AG09319 (cell line): ENCODE measurements at regions not wholly inside any gene's neighbourhood (a gene's known extent, or its start where the extent isn't known, plus 50 kb on each side); places are given as distances from the start of the nearest gene placed in this dataset.

Experiments used
- DNase-seq: peaks from one replicate; pipeline ENCODE4 v3.0.0-alpha.2; 2010; ENCODE audit warnings: low read depth; ENCODE audit errors: extremely low read depth
- TF ChIP-seq, protein P1 (sequence below): IDR thresholded peaks from 2 replicates; pipeline ENCODE4 v1.5.1; 2011; ENCODE audit warnings: low read depth, mild to moderate bottlenecking, inconsistent platforms, low read length, moderate library complexity

DNA sequence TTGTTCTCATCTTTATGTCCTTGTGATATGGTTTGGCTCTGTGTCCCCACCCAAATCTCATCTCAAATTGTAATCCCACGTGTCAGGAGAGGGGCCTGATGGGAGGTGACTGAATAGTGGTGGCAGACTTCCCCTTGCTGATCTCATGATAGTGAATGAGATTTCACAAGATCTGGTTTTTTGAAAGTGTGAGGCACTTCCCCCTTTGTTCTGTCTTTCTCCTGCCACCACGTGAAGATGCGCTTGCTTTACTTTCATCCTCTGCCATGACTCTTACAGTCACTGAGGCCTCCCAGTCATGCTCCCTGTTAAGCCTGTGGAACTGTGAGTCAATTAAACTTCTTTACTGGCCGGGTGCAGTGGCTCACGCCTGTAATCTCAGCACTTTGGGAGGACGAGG is 161.0 kb downstream of the HERPUD2 start:
- DNase-seq = no peak
- TF ChIP-seq, protein P1, sequence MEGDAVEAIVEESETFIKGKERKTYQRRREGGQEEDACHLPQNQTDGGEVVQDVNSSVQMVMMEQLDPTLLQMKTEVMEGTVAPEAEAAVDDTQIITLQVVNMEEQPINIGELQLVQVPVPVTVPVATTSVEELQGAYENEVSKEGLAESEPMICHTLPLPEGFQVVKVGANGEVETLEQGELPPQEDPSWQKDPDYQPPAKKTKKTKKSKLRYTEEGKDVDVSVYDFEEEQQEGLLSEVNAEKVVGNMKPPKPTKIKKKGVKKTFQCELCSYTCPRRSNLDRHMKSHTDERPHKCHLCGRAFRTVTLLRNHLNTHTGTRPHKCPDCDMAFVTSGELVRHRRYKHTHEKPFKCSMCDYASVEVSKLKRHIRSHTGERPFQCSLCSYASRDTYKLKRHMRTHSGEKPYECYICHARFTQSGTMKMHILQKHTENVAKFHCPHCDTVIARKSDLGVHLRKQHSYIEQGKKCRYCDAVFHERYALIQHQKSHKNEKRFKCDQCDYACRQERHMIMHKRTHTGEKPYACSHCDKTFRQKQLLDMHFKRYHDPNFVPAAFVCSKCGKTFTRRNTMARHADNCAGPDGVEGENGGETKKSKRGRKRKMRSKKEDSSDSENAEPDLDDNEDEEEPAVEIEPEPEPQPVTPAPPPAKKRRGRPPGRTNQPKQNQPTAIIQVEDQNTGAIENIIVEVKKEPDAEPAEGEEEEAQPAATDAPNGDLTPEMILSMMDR = no peak

DNA sequence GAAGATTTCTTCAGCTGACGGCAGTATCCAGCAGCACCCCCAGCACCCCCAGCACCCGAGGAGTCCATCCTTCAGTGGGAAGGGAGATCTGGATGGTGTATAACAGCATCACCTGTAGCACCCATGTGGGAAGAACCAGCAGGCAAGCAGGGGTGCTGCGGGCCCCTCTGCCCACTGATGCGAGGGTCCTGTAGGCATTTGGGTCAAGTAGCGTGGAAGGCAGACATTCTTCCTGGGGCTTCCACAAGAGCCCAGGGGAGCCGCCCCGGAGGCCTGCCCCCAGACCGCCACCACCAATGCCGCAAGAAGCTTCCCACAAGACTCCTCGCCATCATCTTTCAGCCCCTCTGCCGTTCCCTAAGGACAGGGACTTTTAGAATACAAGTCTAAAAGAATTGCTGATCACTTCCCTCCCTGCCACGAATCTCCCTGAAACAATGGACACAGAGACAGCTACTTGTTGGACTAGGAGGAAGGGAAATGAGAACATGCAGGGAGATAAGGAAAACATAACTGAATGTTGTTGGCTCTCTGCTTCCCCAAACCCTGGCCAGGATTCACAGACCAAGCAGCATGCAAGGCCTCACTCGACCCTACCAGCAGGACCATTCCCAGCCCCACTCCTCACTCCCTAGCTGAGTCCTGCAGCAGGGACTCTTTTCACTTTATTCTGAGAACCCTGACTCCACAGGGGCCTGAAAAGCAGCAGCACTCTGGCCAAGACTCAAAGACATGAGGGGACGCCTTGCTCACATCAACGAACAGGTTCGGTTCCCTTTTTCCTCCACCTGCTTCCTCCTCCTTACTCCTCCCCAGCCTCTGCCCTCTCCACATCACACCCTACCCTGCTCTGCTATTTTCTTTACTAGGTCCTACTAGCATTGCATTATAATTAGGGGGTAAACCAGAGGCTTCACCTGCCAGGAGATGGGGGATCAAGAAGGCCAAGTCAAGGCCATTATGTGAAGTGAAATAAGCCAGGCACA is 164.5 kb downstream of the HERPUD2 start:
- TF ChIP-seq, protein P1 = no peak
- no peak for DNase-seq

DNA sequence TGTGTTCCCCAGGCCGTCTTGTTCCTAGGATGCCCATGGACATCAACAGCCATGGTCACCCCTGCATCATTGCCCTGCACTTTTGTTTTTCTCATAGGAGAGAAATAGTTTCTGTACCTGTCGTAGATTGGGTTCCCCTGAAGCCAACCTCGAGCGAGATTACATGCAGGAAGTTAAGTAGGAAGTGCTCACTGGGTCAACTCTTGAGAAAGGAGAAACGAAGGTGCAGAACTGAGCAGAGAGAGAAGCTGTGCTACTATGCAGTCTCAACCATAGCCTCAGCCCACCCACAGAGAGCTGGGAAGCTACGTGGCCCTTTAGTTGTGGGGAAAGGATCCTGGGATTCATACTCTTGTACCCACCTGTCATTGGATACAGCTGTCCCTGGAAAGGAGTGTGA is 165.2 kb downstream of the HERPUD2 start:
- TF ChIP-seq, protein P1 = no peak
- DNase-seq = no peak

DNA sequence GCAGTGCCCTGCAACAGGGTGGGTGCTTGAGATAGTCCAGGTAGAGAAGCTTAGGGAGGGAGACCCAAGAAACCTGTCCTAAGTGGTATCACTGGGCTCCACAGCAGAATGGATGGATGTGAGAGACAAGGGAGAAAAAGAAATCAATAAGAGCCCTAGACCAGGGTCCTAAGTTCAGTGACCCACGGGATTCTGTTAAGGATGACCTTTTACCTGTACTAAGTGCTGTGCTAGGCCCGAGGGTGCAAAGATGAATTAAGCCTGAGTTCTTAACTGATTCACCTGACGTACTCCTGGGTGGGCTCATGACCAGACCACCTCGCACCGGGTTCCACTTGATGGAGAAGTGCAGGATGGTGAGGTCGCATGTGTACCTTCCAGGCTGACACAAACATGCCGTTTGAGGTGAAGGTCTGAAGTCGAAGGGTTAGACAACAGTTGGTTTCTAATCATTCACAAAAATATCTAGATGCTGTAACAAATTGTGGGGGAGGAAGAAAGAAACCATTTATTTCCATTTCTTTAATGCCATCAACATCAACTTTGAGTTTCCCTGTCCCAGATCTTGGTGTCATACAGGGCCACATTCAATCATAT is 166.5 kb downstream of the HERPUD2 start:
- no peak for DNase-seq
- TF ChIP-seq, protein P1 = no peak

DNA sequence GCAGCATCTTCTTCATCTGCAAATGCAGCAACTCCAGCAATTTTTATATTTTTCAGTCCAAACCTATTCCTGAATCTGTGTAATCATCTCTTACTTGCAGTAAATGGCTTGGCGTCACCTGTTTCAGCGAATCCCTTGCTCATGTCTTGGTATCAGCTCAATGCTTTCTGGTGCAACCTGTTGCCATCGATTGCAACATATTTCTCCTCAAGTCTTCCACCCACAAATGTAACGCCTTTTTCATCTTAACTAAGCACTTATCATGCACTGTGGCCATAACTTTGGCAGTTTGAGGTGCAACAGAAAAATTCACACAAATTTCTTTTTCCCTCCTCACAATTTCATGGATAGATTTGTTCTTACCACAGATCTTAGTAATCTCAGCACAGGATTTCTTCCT is 168.3 kb downstream of the HERPUD2 start:
- DNase-seq = no peak
- TF ChIP-seq, protein P1 = no peak

DNA sequence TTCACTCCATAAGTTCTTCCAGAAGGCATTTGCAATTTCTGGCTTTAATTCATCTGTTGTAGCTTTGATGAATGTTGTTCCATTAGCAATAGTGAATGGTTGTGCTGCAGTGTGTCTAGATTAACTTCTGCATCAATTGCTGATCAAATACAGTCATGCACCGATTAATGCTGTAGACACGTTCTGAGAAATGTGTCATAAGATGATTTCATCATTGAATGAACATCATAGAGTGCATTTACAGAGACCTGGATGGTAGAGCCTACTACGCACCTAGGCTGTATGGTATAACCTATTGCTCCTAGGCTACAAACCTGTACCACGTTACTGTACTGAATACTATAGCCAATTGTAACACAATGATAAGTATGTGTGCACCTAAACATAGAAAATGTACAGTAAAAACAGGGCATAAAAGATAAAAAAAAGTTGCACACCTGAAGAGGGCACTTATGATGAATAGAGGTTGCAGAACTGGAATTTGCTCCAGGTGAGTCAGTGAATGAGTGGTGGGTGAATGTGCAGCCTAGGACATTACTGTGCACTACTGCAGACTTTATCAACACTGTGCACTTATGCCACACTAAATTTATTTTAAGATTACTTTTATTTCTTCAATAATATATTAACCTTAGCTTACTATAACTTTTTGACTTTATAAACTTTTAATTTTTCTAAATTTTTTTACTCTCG is 170.7 kb downstream of the HERPUD2 start:
- no peak for DNase-seq
- TF ChIP-seq, protein P1 = no peak

DNA sequence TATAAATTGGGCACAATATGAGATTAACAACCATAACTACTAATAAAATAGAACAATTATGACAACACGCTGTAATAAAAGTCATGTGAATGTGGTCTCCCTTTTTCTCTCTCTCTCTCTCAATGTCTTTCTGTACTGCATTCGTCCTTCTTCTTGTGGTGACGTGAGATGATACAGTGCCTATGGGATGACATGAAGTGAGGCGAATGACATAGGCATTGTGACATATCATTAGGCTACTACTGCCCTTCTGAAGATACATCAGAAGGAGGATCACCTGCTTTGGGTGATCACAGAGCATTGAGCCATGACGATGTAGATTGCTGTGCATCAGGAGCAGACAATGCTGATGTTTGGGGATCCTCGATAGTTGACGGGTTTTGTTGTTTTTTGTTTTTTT is 171.6 kb downstream of the HERPUD2 start:
- TF ChIP-seq, protein P1 = no peak
- DNase-seq = no peak
